K562 (cell line): ENCODE measurements at regions not wholly inside any gene's neighbourhood (a gene's known extent, or its start where the extent isn't known, plus 50 kb on each side); places are given as distances from the start of the nearest gene placed in this dataset.
A peak's percentile ranks its signal among the peaks of the same experiment; 100 is the strongest.

Experiments used
- ATAC-seq: fragments of 200-7000 bp; cut with Tn5 transposase; 3 replicates; pipeline ENCODE4 v1.9.1; 2020; ENCODE audit warnings: moderate library complexity
- BruUV-seq: library from RNA; stranded (reverse); fragments of 400-500 nt; replicated peaks from 2 replicates; lab custom pipeline; 2021; lab: Mats Ljungman, UMichigan
- CTCF ChIA-PET: fragments of 300-600 bp; formaldehyde crosslinking; extraction: SDS; loops from one replicate; lab custom pipeline; 2021; ENCODE audit warnings: low intra/inter-chr PET ratio; lab: Yijun Ruan, JAX
- POLR2A ChIA-PET: fragments of 300-600, 350-650 bp; sonication (Branson Sonifier 250); formaldehyde crosslinking; extraction: SDS; loops from one replicate; lab custom pipeline; 2021; ENCODE audit warnings: antibody characterized with exemption, inconsistent platforms; lab: Yijun Ruan, JAX
- DNase-seq, 4 experiments: peaks; one replicate each; pipeline versions ENCODE4 v3.0.0 to v3.0.0-alpha.2; 2011 to 2018; ENCODE audit warnings: low spot score in 3 of 4, mixed read lengths in 3 of 4; ENCODE audit errors: extremely low read depth in 1 of 4
- FAIRE-seq: peaks from 2 replicates; lab custom pipeline; 2011; peaks lifted over from hg19 to GRCh38; lab: Jason Lieb, UNC
- H2AFZ ChIP-seq: 2 replicates; pipeline ENCODE4 v1.6.0; 2011; ENCODE audit warnings: low read depth, low read length, control low read depth, inconsistent platforms
- H3K27ac ChIP-seq: fragments of 200-600 bp; 3 replicates; pipeline ENCODE4 v1.8.0; 2011; ENCODE audit warnings: low read depth, mild to moderate bottlenecking, control low read depth, inconsistent platforms, low read length, moderate library complexity, mixed read lengths; ENCODE audit errors: extremely low read depth
- H3K27me3 ChIP-seq, 2 experiments: fragments of 300-600 bp in 1 of 2; 2 replicates in 1 of 2; 3 replicates in 1 of 2; pipeline versions ENCODE4 v1.6.0 to v1.8.0; 2011; ENCODE audit warnings: inconsistent platforms in 2 of 2, low read length in 2 of 2, mild to moderate bottlenecking in 1 of 2, mixed read lengths in 1 of 2, moderate library complexity in 1 of 2; ENCODE audit not compliant: control insufficient read depth in 2 of 2, insufficient read depth in 2 of 2
- H3K36me3 ChIP-seq: fragments of 300-600 bp; 3 replicates; pipeline ENCODE4 v1.8.0; 2011; ENCODE audit warnings: mild to moderate bottlenecking, low read length, inconsistent platforms; ENCODE audit not compliant: control insufficient read depth, insufficient read depth
- H3K4me1 ChIP-seq, 2 experiments: fragments of 200-600 bp in 1 of 2; replicated peaks in 1 of 2; 2 replicates in 1 of 2; 3 replicates in 1 of 2; pipeline versions ENCODE4 v1.5.1 to v1.8.0; 2011; ENCODE audit warnings: inconsistent platforms in 2 of 2, low read length in 2 of 2, mild to moderate bottlenecking in 1 of 2, mixed read lengths in 1 of 2, moderate library complexity in 1 of 2; ENCODE audit not compliant: control insufficient read depth in 2 of 2, insufficient read depth in 2 of 2
- H3K4me2 ChIP-seq: 2 replicates; pipeline ENCODE4 v1.6.1; 2011; ENCODE audit warnings: low read length, control low read depth, inconsistent platforms, mixed read lengths; ENCODE audit not compliant: insufficient read depth
- H3K4me3 ChIP-seq: fragments of 200-600 bp; sonication (generic), shearing (Covaris generic); 2 replicates; pipeline ENCODE4 v1.5.1; 2016; ENCODE audit warnings: control low read depth, inconsistent platforms
- H3K79me2 ChIP-seq: fragments of 200-600 bp; 3 replicates; pipeline ENCODE4 v1.8.0; 2011; ENCODE audit warnings: low read length, inconsistent platforms; ENCODE audit not compliant: control insufficient read depth, insufficient read depth
- H3K9ac ChIP-seq, 2 experiments: 2 replicates each; pipeline versions ENCODE4 v1.6.0 to v1.6.1; 2011; ENCODE audit warnings: low read depth in 2 of 2, low read length in 2 of 2, control low read depth in 1 of 2, inconsistent platforms in 1 of 2, mild to moderate bottlenecking in 1 of 2, mixed read lengths in 1 of 2; ENCODE audit not compliant: insufficient read depth in 1 of 2
- H3K9me1 ChIP-seq: one replicate; pipeline ENCODE4 v1.6.0; 2011; ENCODE audit warnings: inconsistent platforms, mild to moderate bottlenecking, low read length, moderate library complexity; ENCODE audit not compliant: control insufficient read depth, insufficient read depth
- H3K9me3 ChIP-seq: replicated peaks from 2 replicates; pipeline ENCODE4 v1.5.1; 2011; ENCODE audit warnings: low read depth, low read length, inconsistent platforms; ENCODE audit not compliant: control insufficient read depth, insufficient read depth
- H4K20me1 ChIP-seq: replicated peaks from 2 replicates; pipeline ENCODE4 v1.6.1; 2011; ENCODE audit warnings: low read length, inconsistent platforms, mixed read lengths; ENCODE audit not compliant: control insufficient read depth, insufficient read depth
- CCAR2 ChIP-seq: fragments of 200-400 bp; formaldehyde crosslinking; IDR thresholded peaks from 2 replicates; pipeline ENCODE4 v1.6.1; 2017; ENCODE audit warnings: mild to moderate bottlenecking, low read depth, low read length
- KAT8 ChIP-seq: fragments of 450-650 bp; IDR thresholded peaks from 2 replicates; pipeline ENCODE4 v1.6.1; 2016; ENCODE audit warnings: low read depth, mild to moderate bottlenecking
- NFIC ChIP-seq: fragments of 450-650 bp; IDR thresholded peaks from 2 replicates; pipeline ENCODE4 v1.6.1; 2017; ENCODE audit warnings: mild to moderate bottlenecking, inconsistent platforms
- ZNF77 ChIP-seq: fragments of 250-450 bp; sonication (Bioruptor Pico); IDR thresholded peaks from 2 replicates; pipeline ENCODE4 v1.5.0; 2020
- WGBS: fragments of 100-300 bp; shearing (Covaris generic); methylation state at CpG from one replicate; pipeline ENCODE4 v1.1.6; 2016; ENCODE audit warnings: low coverage, mixed read lengths; ENCODE audit not compliant: insufficient coverage; ENCODE audit errors: missing lambda C conversion rate; 5-methylcytosine and 5-hydroxymethylcytosine counted together
- in situ Hi-C: fragments of 300-500 bp; cut with MboI; formaldehyde crosslinking; loops from 4 replicates; pipeline ENCODE4 v1.15.0; 2018; ENCODE audit warnings: inconsistent platforms, mixed read lengths
- intact Hi-C: fragments of 100-400 bp; cut with micrococcal nuclease; formaldehyde crosslinking; loops from 2 replicates; pipeline ENCODE4 v1.14.2; 2022

GRCh38 chr4:169854090-169854489, 96.3 kb upstream of the HPF1 start:
- H3K79me2 ChIP-seq: no peaks in the 10 kb centered on the region
- no peaks in the 10 kb centered on the region for H3K9me3 ChIP-seq
- POLR2A ChIA-PET: interaction anchor here (1.2 kb wide), 1 partner anchor 11 kb away, joined by 3 read pairs; no protein-coding TSS in a partner anchor
- CTCF ChIA-PET: no interaction called here
- no peak overlapping the region for H2AFZ ChIP-seq
- H3K27me3 ChIP-seq: no peaks in the 10 kb centered on the region
- in situ Hi-C loops: no loop called here
- DNase-seq (no peak), FAIRE-seq (no peak)
- no peaks in the 10 kb centered on the region for H3K4me1 ChIP-seq
- intact Hi-C loops: no loop called here
- H3K4me2 ChIP-seq: no peak overlapping the region
- BruUV-seq: no TSS peak
- H3K9me1 ChIP-seq: no peaks in the 10 kb centered on the region
- no peaks in the 10 kb centered on the region for H3K36me3 ChIP-seq
- TF ChIP-seq CCAR2 (no peak), KAT8 (no peak), NFIC (peak; percentile 31; the same call in 1 of the 2 replicates)
- TF ChIP-seq, all 486 proteins: peak for 1
- 0% methylated on average over 3 of the region's 3 CpGs for WGBS
- Histone ChIP-seq H4K20me1 (no peaks in the 10 kb centered on the region), H3K9ac (no peak overlapping the region), H3K4me3 (no peak overlapping the region), H3K27ac (no peak overlapping the region)
- no peak for ATAC-seq

GRCh38 chr4:169852481-169852880, 94.7 kb upstream of the HPF1 start:
- Histone ChIP-seq H3K27ac (no peak overlapping the region), H3K9ac (no peak overlapping the region), H4K20me1 (no peaks in the 10 kb centered on the region), H3K36me3 (no peaks in the 10 kb centered on the region), H3K9me3 (no peaks in the 10 kb centered on the region), H3K9me1 (no peaks in the 10 kb centered on the region), H3K27me3 (no peaks in the 10 kb centered on the region), H2AFZ (no peak overlapping the region), H3K79me2 (no peaks in the 10 kb centered on the region), H3K4me3 (no peak overlapping the region), H3K4me1 (no peaks in the 10 kb centered on the region), H3K4me2 (no peak overlapping the region)
- FAIRE-seq (no peak), ATAC-seq (no peak), DNase-seq (no peak)
- CTCF ChIA-PET: no interaction called here
- POLR2A ChIA-PET: no interaction called here
- no peak for TF ChIP-seq ZNF77 (CRISPR knock-in tag)
- in situ Hi-C loops (no loop called here), intact Hi-C loops (no loop called here)
- no TSS peak for BruUV-seq
